ENCODE measurements at regions not wholly inside any gene's neighbourhood (a gene's known extent, or its start where the extent isn't known, plus 50 kb on each side); places are given as distances from the start of the nearest gene placed in this dataset.

- no peaks in the 10 kb centered on the region for H3K4me1 Mint-ChIP-seq
Observed at GRCh38 chr1:184324972-184325371, 61.9 kb upstream of the C1orf21 start.

DNA sequence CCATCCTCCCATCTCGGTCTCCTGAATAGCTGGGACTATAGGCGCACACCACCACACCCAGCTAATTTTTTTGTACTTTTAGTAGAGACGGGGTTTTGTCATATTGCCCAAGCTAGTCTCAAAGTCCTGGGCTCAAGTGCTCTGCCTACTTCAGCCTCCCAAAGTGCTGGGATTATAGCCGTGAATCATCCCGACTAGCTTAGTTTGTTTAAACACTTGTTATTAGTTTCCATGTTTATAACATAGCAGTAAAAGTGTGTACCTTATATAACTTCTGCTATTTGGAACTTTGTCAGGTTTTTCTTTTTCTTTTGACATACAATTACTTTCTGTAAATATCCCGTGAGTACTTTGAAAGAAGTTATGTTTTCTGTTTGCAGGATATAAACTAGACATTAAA lies 60.6 kb upstream of the C1orf21 start:
- no peaks in the 10 kb centered on the region for H3K9me3 Mint-ChIP-seq
- peaks cover 16% of the 10 kb centered on the region for H3K27me3 Mint-ChIP-seq
- DNase-seq (no peak), ATAC-seq (no peak)
- H3K4me1 Mint-ChIP-seq = no peaks in the 10 kb centered on the region
- no peaks in the 10 kb centered on the region for H3K36me3 Mint-ChIP-seq (ENCODE audit: low read depth)
- no peak overlapping the region for H3K4me3 Mint-ChIP-seq
- H3K27ac Mint-ChIP-seq = no peak overlapping the region

More at GRCh38 chr1:184324972-184325371, 61.9 kb upstream of the C1orf21 start:
- Mint-ChIP-seq H3K27ac (no peak overlapping the region), H3K27me3 (peaks cover 13% of the 10 kb centered on the region), H3K36me3 (ENCODE audit: low read depth) (no peaks in the 10 kb centered on the region), H3K4me3 (no peak overlapping the region), H3K9me3 (no peaks in the 10 kb centered on the region)
- DNase-seq (no peak), ATAC-seq (no peak)

- Mint-ChIP-seq H3K27me3 (peaks cover 14% of the 10 kb centered on the region), H3K4me1 (no peaks in the 10 kb centered on the region), H3K36me3 (ENCODE audit: low read depth) (no peaks in the 10 kb centered on the region), H3K27ac (no peak overlapping the region), H3K9me3 (no peaks in the 10 kb centered on the region), H3K4me3 (no peak overlapping the region)
- DNase-seq = no peak
- no peak for ATAC-seq
Observed at GRCh38 chr1:184329245-184329953, 57.4 kb upstream of the C1orf21 start.

DNA sequence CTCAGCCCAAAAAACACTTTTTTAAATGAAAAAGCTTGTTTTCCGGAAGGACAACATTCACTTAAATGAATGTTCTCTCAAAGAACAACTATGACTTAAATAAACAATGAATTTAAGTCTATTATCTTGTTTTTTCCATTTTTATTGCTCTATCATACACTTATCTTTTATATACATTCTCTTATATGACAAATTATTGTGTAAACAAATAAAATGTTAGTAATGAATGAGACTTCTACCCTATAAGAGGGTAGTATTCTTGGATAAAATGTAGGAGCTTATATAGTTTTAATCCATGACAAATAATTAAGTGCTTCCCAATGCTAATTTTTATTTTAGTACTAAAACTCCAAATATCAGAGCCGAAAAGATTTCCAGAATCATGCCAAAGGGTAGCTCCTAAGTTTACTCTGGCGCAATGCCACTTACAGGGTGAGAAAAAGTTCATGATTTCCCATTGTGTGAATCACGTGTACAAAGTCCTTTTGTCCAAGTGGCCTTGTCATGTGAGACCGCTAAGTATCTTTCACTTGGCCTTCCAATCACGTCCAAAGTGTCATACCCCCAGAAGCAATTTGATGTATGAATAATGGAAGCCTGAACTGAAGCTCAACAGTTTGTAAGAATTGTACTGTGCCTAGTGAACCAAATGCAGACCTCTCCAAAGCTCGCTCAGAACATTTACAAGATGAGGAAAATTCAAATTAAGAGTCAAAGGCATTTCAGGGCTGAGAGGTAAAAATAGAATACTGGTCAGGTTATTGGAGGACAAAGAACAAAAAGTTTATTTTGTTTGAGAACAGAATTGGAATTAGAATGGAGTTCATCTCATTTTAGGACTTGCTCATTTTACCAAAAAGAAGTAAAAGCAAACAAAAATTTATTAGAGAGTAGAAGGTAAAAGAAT lies 56.6 kb upstream of the C1orf21 start:
- H3K9me3 Mint-ChIP-seq = no peaks in the 10 kb centered on the region
- no peak for DNase-seq
- no peak overlapping the region for H3K27ac Mint-ChIP-seq
- no peak for ATAC-seq
- H3K4me1 Mint-ChIP-seq = no peaks in the 10 kb centered on the region
- no peak overlapping the region for H3K4me3 Mint-ChIP-seq
- peaks cover 14% of the 10 kb centered on the region for H3K27me3 Mint-ChIP-seq
- H3K36me3 Mint-ChIP-seq (ENCODE audit: low read depth) = no peaks in the 10 kb centered on the region

GRCh38 chr1:184330875-184331274 lies 56.0 kb upstream of the C1orf21 start:
- Mint-ChIP-seq H3K27ac (no peak overlapping the region), H3K36me3 (ENCODE audit: low read depth) (no peaks in the 10 kb centered on the region)

More at GRCh38 chr1:184330875-184331274, 56.0 kb upstream of the C1orf21 start:
- no peak for ATAC-seq
- Mint-ChIP-seq H3K27me3 (peaks cover 11% of the 10 kb centered on the region), H3K4me3 (no peak overlapping the region), H3K4me1 (no peaks in the 10 kb centered on the region), H3K9me3 (no peaks in the 10 kb centered on the region)
- no peak for DNase-seq
